Hypothalamus (tissue), 51 donors: ENCODE measurements at regions not wholly inside any gene's neighbourhood (a gene's known extent, or its start where the extent isn't known, plus 50 kb on each side); places are given as distances from the start of the nearest gene placed in this dataset.

Experiments used
- DNase-seq, 51 donors: peaks; one replicate each; lab custom pipeline; 2025; lab: John Stamatoyannopoulos, UW

DNA sequence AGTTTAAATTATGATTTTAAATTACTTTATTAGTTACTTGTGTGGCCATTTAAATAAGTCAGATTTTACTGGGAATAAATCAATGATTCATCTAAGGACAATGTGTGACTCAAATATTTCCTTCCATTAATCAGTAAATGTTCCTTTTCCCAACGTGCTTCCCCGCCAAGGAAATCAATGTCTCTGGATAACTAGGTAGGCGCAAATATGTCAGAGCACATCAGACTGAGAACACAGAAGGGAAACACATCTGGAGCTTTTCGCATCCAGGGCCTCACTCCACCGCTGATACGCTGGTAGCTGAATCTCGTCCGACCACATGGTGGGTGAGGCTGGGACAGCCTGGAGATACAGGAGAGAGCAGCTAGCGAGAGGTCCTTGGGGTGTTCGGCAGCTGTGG, 56.4 kb upstream of the RPS6KA2 start:
- no peak for DNase-seq

DNA sequence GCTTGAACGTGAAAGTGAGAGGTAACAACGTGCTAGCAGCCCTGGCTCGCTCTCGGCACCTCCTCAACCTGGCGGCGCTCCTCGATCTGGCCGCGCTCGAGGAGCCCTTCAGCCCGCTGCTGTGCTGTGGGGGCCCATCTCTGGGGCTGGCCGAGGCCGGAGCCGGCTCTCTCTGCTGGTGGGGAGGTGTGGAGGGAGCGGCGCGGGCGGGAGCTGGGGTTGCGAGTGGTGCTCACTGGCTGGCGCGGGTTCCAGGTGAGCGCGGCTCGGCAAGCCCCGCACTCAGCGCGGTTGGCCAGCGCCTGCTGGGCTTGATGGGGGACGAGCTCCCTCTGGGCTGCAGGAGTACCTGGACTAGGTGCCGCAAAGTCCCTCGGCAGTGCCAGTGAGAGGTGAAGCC, 52.5 kb upstream of the RPS6KA2 start:
- no peak for DNase-seq

DNA sequence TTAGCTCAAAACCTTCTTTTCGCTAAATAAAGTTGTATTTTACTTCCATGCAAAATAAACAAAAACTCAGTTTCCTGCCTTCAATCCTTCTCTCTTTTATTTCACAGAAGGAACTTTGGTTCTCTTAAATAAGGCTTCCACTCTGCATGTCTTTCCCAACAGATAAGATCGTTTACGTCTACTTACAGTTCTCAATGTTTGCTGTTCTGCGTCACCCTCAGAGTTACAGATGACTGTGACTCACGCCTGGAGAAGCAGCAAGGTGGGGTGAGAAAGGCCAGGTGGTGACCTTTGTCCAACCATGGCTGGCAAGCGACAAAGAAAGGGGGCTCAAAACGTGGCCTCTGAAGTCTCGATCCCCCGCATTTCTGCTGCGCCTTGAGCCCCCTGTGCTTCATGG, 51.4 kb upstream of the RPS6KA2 start:
- no peak for DNase-seq

DNA sequence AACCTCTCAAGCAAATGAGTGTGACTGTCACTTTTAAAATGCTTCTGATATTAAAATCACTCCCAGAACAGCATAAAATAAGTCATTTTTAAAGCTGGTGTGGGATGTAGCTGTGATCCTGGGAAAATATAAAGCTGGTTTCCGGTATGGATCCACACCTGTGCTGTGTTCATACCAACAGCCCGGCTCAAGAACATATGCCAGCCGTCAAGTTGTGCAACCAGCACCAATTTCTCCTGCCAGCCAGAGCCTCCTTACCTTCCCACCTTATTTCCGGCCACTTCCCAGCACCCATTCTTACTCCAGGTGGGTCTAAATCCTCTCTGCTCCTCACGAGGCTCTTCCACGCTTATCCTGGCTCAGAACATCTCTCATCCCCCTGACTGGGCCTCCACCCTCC, 50.9 kb upstream of the RPS6KA2 start:
- DNase-seq = no peak
